ENCODE measurements at regions not wholly inside any gene's neighbourhood (a gene's known extent, or its start where the extent isn't known, plus 50 kb on each side); places are given as distances from the start of the nearest gene placed in this dataset.

DNA sequence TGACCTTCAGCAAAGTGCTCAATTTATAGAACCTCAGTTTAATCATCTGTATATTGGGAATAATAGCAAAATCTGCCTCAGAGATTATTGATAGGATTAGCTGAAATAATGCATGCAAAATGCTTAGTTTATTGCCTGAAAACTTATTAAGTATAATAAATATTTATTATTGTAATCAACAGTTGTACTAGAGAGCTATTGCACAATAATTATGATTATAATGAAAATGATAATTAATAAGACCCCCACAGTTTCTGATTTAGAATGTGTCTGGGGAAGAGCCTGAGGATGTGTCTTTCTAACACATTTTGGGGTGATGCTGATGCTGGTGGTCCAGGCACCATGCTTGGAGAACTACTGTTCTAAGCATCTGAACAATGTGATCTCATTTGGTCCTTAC is 419.6 kb downstream of the NPIPA7 start:
- no peak for DNase-seq

DNA sequence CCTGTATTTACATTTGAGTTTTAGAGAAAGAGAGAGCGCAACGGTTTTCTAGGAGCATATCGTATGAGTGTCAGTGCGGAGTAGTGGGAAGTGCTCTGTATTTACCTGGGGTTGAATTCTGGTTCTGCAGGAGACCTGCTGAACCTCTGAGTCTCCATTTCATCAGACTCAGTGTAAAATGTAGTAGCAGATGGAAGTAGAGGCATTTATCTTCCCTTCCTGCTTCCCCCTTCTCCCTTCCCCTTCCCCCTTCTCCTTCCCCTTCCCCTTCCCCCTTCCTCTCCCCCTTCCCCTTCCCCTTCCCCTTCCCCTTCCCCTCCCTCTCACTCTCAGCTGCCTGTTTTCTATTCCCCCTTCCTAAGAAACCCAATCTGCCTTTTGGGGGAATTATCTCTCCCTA is 426.9 kb downstream of the NPIPA7 start:
- no peak for DNase-seq

DNA sequence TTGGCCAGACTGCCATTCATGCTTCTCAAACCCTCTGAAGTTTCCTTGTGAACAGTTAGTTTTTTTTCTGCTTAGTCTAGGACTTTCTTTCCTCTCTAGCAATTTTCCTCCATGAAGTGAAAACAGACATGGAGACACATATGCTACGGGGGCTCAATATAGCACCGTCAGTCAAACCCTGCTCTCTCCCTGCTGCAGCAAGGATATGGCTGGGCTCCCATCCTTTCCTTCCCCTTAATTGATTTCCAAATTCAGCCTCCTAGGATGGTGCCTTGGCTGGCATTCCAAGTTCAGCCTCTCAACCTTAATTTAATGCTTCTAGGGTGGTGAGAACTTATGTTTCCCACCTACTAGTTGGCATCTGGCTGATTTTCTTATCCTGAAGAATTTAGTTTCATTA is 436.7 kb downstream of the NPIPA7 start:
- DNase-seq = no peak

DNA sequence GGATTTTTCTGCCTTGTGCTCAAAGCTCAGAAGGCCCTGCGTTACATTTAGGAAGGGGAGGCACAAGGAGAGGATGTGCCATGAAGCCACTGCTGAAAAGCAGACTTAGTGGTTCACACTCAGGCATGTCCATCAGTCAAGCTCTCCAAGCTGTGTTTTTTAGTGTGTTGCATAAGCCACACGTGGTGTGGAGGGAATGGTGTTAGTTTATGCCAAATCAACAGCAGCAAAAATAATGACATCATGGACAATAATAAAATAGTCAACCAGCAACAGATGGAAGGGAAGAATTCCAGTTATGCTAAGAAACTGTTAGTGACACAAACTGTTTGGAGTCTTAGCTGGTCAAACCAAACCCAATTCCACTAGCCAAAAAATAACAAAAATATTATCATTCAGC is 438.3 kb downstream of the NPIPA7 start:
- no peak for DNase-seq

DNA sequence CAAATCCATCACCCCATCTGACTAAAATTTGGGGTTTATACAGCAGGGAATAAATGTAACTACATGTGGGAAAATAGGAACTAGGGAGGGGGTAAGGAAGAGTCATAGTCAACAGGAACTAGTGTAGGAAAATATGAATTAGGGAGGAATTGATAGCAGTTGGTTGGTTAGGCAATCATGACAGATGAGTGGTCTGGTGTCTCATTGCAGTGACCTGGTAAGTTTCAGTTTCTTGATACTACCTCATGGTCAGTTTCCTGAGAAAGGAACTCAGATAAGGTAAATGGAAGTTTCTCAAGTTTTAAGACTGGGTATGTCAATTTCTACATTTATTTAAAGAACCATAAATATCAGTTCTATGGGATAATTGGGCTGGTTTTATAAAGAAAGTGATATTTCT is 442.3 kb downstream of the NPIPA7 start:
- DNase-seq = no peak

DNA sequence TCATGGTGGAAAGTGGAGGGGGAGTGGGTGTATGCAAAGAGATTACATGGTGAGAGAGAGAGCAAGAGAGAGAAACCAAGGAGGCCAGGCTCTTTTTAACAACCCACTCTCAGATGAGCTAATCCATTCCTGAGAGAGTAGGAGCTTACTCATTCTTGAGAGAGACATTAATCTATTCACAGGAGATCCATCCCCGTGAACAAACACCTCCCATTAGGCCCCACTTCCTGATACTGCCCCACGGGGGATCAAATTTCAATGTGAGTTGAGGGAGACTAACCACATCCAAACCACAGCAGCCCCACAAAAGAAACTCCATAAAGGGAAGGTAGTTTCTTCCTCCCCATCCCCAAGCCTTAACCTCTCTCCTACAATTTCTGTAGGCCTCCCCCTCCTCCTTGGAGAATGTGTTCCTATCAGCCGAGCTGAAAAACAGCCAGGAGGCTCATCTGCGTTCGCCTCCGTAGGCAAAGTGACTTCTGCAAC is 450.0 kb downstream of the NPIPA7 start:
- peak; percentile 1 for DNase-seq

DNA sequence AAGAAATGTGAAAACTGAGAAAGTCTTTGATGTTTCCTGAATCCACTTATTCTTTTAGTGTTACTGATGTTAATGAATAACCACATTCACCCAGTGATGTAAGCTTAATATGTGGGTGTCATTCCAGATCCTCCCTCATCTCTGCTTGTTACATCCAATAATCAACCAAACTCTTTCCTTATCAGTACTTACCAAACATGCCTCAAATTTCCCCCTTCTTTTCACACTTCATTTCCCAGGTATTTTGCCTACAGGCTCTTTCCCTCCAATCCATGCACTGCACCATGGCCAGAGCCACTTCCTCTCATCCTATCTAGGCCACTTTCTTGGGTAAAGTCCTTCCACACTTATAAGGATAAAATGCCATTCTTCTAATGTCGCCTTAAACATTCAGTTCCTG is 451.5 kb downstream of the NPIPA7 start:
- no peak for DNase-seq

DNA sequence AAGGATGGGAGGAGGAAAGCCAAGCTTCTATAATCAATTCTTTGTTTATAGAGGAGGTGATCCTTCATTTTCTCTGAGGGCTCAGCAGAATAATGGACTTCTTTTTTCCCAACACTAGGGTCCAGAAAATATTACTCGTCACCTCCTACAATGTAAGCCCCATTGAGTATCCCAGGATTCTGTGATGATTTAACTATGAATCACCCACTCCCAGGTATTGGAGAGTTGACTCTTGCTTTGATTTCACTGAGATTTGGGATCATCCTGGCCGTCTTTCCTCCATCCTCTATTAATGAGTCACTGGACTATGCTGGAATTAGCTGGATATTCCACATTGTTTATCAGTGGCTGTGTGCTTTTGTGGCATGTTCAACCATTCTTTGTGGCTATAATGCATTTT is 452.0 kb downstream of the NPIPA7 start:
- DNase-seq = no peak

DNA sequence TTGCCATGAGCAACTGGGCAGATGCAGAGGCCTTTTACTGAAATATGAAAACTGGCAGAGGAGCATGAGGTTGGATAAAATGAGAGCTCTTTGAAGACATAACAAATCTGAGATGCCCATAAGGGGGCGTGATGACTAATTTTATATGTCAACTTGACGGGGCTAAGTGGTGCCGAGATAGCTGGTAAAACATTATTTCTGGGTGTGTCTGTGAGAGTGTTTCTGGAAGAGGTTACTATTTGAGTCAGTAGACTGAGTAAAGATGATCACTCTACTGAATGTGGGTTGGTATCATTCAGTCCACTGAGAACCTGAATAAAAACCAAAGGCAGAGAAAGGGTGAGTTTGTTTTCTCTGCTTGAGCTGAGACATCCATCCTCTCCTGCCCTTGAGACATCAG is 454.2 kb downstream of the NPIPA7 start:
- no peak for DNase-seq

DNA sequence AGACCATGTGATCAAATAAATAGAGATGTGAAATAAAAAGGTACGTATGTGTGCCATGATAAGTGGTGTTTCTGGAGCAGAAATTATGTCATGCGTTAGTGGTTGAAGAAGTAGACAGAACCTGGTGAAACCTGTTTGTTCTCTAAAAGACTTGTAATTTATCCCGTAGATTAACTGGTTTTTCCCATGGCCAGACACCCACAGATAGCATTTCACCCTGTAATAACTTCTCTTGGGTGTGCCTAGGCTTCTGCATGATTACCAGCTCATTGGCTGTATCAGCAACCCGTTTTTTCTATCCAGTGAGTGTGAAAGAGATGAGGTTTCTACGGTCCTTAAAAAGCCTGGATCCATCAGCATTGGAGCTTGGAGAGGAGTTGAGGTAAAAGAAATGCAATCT is 471.3 kb downstream of the NPIPA7 start:
- no peak for DNase-seq

DNA sequence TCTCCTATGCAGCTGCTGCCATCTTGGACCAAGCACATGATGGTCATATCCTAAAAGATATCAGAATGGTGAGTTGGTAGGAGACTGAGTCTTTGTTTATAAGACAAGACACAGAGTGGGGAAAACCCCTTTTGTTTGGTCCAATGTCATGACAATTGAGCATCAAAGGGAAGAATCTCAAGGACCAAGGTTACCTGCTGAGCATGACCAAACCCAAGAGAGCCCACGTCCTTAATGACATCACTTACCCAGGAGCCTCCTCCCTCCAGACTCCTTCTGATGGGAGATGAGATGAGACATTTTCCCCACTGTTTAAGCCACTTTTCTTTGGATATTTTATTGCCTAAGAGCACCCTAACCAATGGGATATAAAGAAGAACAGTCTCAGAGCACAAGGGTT is 478.1 kb downstream of the NPIPA7 start:
- DNase-seq = no peak

DNA sequence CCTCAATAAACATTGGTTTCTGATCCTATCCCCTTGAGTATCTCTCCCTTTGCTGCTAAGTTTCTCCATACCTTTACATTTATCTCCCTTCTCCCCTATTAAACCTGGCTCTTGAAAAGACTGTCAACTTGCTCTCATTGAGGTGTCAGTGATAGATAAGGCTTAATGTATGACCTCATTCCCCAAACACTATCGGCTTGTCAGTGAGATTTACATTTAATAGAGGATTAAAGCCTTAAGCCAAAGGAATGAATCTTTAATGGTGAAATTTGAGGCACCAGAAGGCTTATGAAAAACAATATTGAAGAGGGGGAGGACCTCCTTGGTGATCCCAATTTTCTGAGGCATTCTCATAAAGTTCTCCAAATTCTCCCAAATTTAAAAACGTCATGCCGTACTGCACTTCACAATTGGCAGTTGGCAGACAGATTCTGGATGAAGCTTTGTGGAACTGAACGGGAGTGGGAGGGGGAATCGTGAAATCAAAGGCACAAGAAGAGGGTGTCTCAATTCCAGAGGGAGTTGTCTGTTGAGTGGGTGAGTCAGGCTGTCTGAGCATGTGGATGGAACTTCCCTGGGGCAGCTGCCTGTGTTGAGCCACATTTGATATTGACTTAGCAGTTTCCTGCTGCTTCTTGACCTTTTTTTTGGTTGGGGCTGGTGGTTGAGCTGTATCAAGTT is 478.8 kb downstream of the NPIPA7 start:
- DNase-seq = no peak

DNA sequence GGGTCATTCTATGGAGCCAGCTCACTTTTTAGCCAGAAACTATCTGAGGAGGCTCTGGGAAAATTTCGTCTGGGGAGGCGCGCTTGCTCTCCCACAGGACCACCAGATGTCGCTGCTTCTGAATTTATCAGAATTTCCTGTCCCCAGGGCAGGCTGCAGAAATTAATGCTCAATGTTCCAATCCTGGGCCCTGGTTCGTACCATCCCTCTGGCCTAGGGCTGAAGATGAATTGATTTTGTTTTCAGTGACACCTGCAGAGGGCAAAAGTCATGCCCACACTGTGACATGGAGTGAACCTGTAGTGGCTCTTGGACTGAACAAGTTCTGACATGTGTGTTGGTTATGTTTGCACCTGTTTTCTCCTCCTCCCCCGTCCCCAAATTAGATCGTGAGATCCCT is 482.6 kb downstream of the NPIPA7 start:
- peak; percentile 35 for DNase-seq

DNA sequence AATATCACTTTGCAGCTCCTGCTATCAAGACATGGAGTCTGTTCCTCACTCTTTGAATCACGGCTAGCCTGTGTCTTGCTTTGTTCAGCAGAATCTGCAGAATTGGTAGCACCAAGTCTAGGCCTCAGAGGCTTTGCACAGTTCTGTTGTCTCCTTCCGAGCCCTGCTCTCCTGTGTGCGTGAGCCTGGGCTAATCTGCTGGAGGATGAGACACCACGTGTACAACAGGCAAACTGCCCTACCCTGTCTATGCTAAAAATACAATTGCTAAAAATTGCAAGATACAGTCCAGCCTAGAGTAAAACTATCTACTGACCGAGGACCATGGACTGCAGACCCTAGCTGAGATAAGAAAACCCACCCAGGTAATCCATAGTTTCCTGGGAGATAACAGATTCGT is 484.7 kb downstream of the NPIPA7 start:
- DNase-seq = no peak

DNA sequence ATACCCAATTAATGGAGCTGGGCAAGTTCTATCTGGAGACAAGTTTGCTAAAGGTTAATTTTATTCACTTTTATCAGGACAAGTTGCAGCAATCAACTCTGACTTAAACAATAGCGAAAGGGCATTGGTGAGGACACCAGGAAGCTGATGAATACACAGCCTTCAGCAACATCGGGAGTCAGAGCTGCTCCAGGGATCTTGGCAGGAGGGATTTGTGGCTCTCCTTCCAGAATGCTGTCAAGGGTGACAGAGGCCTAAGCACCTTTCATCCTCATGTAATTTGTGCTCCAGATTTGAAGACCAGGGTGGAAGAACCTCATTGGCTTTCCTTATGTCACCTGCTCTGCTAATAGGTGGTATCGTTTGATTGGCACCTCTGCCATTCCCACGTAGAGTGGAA is 485.6 kb downstream of the NPIPA7 start:
- no peak for DNase-seq

DNA sequence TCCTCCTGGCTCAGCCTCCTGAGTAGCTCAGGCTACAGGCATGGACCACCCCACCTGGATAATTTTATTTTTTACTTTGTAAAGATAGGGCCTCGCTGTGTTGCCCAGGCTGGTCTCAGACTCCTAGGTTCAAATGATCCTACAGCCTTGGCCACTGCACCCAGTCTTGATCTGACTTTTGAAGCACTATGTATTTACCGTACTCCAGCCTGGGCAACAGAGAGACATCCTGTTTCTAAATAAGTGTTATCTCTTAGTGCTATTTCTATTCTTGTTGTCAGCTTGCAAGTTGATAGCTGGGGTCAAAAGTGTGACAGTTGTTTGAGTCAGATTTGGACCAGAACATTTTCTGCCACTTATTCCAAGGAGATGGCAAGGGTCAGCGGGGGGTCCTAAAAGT is 486.4 kb downstream of the NPIPA7 start:
- no peak for DNase-seq

DNA sequence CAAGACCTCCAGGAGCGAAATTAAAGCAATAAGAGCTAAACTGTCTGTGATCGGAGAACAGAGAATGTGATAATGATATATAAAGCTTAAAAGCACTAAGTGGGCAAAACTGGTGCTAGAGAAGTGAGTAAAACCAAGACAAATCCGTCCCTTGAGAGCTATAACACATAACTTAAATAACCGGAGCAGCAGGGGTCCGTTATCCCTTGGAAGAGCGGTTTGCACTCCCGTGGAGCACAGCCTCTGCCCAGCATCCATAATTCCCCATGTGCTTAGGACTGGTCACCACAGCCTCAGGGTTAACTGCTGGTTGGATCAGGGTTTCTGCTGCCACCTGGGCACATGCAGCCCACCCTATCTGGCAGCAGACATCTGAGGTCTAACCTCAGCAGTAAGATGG is 489.0 kb downstream of the NPIPA7 start:
- DNase-seq = peak; percentile 32

DNA sequence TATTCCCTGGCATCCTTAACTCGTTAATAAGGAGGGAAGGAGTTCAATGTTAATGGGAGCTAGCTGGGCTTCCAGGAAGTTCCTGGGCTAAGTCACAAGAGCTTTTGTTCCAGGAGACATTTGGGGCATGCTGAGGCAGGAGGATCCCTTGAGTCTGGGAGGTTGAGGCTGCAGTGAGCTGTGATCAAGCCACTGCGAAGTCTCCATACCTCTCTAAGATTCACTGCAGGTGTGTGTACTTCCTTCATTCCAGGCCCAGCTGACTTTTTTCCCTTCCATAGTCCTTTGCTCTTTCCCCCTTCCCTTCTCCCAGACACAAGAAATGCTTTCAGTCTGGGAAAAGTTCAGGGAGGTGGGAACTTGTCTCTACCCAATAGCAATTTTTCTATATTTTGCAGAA is 489.8 kb downstream of the NPIPA7 start:
- DNase-seq = no peak

DNA sequence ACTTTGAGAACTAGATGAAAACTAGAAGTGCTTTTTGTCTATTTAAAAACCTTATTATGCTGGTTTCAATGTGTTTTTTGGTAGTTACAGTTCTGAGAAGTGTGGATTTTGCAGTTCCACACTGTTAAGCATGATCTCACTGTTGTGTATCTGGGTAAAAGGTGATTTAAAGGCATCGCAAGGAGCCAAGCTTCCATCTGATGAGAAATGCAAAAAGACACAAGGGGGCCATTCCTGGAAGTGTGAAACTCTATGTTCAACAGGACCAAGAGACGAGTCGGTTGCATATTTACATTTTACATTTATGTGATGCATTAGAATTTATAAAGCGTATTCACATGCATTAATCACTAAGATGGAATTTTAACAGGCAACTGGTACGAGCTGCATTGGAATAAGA is 490.8 kb downstream of the NPIPA7 start:
- DNase-seq = no peak

DNA sequence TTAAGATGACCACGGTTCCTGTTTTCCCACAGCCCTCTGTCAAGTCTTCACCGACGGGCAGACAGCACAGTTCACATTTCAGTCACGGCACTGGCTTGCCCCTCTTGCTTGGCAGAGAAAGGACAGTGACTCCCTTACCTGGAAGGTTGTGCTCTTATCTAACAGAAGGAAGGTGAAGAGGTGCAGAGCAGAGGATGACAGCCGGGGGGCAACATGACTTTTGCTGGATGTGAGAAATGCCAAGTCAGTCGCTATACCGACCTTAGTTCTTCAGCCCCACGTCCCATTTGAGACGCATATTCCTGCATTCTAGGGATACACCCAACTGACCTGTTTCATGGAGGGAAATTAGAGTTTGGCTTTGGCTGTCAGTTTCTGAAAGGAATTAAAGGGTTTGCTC is 492.3 kb downstream of the NPIPA7 start:
- DNase-seq = no peak

DNA sequence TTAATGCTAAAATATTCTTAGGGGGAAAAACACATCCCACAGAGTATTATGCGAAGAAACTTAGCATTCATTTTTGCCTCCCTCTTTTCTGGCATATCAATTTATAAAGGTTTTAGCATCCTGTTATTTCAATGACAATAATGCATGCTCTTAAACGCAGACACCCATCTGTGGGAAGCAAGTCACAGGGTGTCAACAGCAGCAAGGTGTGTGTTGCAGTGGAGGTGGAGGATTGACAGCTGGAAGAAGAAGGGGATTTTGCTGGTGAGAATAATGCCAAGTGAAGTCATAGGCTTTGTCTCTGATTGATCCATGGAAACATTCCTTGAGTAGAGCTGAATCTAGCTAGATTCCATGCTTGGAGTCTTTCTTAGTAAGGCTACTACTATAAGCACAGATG is 498.1 kb downstream of the NPIPA7 start:
- no peak for DNase-seq

DNA sequence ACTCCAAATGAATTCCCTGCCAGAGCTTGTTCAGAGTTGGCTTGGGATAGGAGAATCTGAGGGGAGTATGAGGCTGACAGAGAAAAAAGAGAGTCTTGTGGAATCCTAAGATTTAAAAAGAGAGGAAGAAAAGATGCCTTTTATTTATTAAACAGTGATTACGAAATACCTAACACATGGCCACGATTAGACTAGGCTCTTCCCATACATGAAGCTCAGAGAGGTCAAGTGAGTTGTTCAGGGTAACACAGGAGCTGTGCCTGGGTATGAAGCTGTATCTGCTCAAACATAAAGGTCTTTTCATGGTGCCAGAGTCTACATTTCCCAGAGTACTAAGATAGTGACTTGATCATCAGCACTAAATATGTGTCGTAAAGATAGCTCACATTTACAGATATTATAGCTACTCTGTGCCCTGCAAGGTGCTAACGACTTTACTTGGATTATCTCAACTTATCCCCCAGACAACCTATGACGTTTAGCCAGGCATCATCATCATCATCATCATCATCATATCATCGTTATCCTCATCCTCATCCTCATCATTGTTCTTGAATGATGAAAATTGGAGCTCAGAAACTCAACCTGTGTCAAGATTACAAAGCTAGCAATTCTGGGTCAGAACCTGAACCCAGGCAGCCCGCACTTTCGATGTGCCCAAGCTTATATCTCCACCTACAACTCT is 500.8 kb downstream of the NPIPA7 start:
- DNase-seq = no peak

DNA sequence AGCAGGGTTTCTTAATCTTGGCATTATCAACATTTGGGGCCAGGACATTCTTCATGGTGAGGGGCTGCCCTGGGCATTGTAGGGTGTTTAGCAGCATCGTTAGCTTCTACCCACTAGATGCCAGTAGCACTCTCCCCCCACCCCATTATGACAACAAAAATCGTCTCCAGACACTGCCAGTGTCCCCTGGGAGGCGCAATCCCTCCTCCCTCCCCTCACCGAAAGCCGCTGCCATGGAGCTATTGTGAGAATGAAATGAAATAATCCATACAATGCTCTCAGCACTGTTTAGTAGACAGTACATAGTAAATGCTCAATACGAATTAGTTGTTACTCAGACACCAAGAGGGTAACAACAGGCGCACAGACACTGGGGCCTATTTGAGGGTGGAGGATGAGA is 502.9 kb downstream of the NPIPA7 start:
- no peak for DNase-seq

DNA sequence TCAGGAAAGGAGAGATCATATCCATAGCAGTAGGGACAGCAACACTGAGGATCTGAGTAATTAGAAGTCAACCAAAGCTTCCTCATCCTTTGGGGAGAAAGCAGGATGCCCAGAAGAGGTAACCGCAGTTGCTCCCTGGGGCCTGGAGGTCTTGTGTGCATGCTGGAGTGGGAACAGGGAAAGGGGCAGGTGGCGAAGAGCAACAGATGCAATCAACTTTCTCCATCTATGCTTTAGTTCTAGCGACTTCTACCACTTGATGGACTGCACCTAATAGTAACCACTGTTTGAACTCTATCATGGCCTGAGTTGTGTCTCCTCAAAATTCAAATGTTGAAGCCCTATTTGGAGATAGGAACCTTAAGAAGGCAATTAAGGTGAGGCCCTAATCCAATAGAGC is 503.8 kb downstream of the NPIPA7 start:
- no peak for DNase-seq

DNA sequence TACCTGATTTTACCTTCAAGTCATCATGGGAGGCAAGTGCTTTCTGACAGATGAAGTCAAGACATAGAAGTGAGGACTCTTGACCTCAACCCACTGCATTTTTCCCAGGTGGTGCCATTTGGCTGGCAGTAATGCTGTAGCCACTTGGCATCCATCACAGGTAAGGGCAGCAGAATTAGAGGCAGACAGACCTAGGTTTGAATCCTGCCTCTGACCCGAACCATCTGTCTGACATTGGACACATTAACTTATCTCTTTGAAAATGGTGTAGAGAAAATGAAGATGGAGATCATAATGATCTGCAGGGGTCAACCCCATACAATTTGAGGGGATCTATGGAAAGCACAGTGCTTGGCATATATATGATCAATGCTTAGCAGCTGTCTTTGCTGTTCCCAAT is 505.5 kb downstream of the NPIPA7 start:
- no peak for DNase-seq
